ENCODE measurements at regions not wholly inside any gene's neighbourhood (a gene's known extent, or its start where the extent isn't known, plus 50 kb on each side); places are given as distances from the start of the nearest gene placed in this dataset.

DNA sequence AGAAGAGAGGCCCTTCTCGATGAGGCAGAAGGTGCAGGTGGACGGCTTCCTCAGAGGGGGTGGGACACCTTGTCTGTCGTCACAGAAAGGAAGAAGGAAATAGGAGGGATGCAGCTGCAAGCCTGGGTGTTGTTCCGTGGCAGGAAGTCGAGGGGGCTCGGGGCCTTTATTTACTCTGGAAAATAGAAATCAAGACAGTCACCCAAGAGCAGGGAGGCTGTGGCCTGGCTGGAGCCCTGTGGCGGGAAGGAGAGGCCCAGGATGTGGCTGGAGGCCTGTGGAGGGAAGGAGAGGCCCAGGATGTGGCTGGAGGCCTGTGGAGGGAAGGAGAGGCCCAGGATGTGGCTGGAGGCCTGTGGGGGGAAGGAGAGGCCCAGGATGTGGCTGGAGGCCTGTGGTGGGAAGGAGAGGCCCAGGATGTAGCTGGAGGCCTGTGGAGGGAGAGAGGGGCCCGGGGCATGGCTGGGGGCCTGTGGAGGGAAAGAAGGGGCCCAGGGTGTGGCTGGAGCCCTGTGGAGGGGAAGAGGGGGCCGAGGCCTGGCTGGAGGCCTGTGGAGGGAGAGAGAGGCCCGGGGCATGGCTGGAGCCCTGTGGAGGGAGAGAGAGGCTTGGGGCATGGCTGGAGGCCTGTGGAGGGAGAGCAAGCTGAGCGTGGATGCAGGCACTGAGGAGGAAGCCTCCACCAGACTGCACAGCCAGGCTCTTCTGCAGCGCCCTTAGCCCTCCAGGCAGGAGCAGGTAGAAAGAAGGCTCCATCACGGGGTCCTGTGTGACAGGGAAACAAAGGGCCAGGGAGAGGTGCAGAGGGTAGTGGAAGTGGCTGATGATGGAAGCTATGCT is 97.3 kb upstream of the SFMBT2 start:
- Histone ChIP-seq H3K27me3 (ENCODE audit: low read length) (no peaks in the 10 kb centered on the region), H3F3A (ENCODE audit: insufficient read depth) (no peaks in the 10 kb centered on the region), H3K79me2 (ENCODE audit: insufficient read depth, low read length) (no peaks in the 10 kb centered on the region), H3K9ac (ENCODE audit: low read length) (no peak overlapping the region), H2AFZ (ENCODE audit: low read depth, low read length, severe bottlenecking) (no peak overlapping the region), H4K20me1 (ENCODE audit: low read depth, low read length) (no peaks in the 10 kb centered on the region), H3K9me3 (ENCODE audit: insufficient read depth, low read length) (peaks cover 8% of the 10 kb centered on the region; the same call in 1 of the 2 replicates), H3K27ac (ENCODE audit: low read depth, low read length) (no peak overlapping the region), H3K36me3 (ENCODE audit: low read length) (0 out of 2 replicates have a peak, but pooled peaks cover 3% of the 10 kb centered on the region), H3K9me2 (replicated peaks; ENCODE audit: insufficient read depth, low read length) (no peaks in the 10 kb centered on the region), H3K4me3 (ENCODE audit: insufficient read depth, low read length, poor library complexity, severe bottlenecking) (no peak overlapping the region), H3K4me2 (ENCODE audit: low read depth, low read length, poor library complexity, severe bottlenecking) (no peak overlapping the region)
- no peak for TF ChIP-seq EZH2phosphoT487 (conservative IDR thresholded peaks at IDR 0.05; ENCODE audit: low read length)
- no peak for TF ChIP-seq CTCF (IDR thresholded peaks at IDR 0.05; ENCODE audit: insufficient read depth, low read length, poor library complexity, severe bottlenecking)

- H3K27ac ChIP-seq (ENCODE audit: low read depth, low read length): no peak overlapping the region
- H3K4me3 ChIP-seq (ENCODE audit: insufficient read depth, low read length, poor library complexity, severe bottlenecking): no peak overlapping the region
- no peaks in the 10 kb centered on the region for H3K27me3 ChIP-seq (ENCODE audit: low read length)
- H4K20me1 ChIP-seq (ENCODE audit: low read depth, low read length): no peaks in the 10 kb centered on the region
- no peak overlapping the region for H3K4me2 ChIP-seq (ENCODE audit: low read depth, low read length, poor library complexity, severe bottlenecking)
- H3F3A ChIP-seq (ENCODE audit: insufficient read depth): no peaks in the 10 kb centered on the region
- H3K9me2 ChIP-seq (replicated peaks; ENCODE audit: insufficient read depth, low read length): no peaks in the 10 kb centered on the region
- H3K9ac ChIP-seq (ENCODE audit: low read length): no peak overlapping the region
- TF ChIP-seq CTCF (IDR thresholded peaks at IDR 0.05; ENCODE audit: insufficient read depth, low read length, poor library complexity, severe bottlenecking) (no peak), EZH2phosphoT487 (conservative IDR thresholded peaks at IDR 0.05; ENCODE audit: low read length) (no peak)
- 0 out of 2 replicates have a peak, but pooled peaks cover 3% of the 10 kb centered on the region for H3K36me3 ChIP-seq (ENCODE audit: low read length)
- peaks cover 8% of the 10 kb centered on the region; the same call in 1 of the 2 replicates for H3K9me3 ChIP-seq (ENCODE audit: insufficient read depth, low read length)
- no peak overlapping the region for H2AFZ ChIP-seq (ENCODE audit: low read depth, low read length, severe bottlenecking)
- no peaks in the 10 kb centered on the region for H3K79me2 ChIP-seq (ENCODE audit: insufficient read depth, low read length)
Measured at GRCh38 chr10:7506571-7506970, 95.7 kb upstream of the SFMBT2 start.

GRCh38 chr10:7505196-7505595 is 94.4 kb upstream of the SFMBT2 start:
- no peak overlapping the region for H3K4me3 ChIP-seq (ENCODE audit: insufficient read depth, low read length, poor library complexity, severe bottlenecking)
- H4K20me1 ChIP-seq (ENCODE audit: low read depth, low read length): no peaks in the 10 kb centered on the region
- H3K79me2 ChIP-seq (ENCODE audit: insufficient read depth, low read length): no peaks in the 10 kb centered on the region
- H3K27me3 ChIP-seq (ENCODE audit: low read length): no peaks in the 10 kb centered on the region
- no peaks in the 10 kb centered on the region for H3F3A ChIP-seq (ENCODE audit: insufficient read depth)
- 0 out of 2 replicates have a peak, but pooled peaks cover 2% of the 10 kb centered on the region for H3K36me3 ChIP-seq (ENCODE audit: low read length)
- no peak overlapping the region for H3K9ac ChIP-seq (ENCODE audit: low read length)
- no peak overlapping the region for H3K27ac ChIP-seq (ENCODE audit: low read depth, low read length)
- no peaks in the 10 kb centered on the region for H3K9me2 ChIP-seq (replicated peaks; ENCODE audit: insufficient read depth, low read length)
- peaks cover 1% of the 10 kb centered on the region; the same call in 1 of the 2 replicates for H3K9me3 ChIP-seq (ENCODE audit: insufficient read depth, low read length)
- no peak overlapping the region for H2AFZ ChIP-seq (ENCODE audit: low read depth, low read length, severe bottlenecking)
- no peak for TF ChIP-seq CTCF (IDR thresholded peaks at IDR 0.05; ENCODE audit: insufficient read depth, low read length, poor library complexity, severe bottlenecking)
- no peak for TF ChIP-seq EZH2phosphoT487 (conservative IDR thresholded peaks at IDR 0.05; ENCODE audit: low read length)
- H3K4me2 ChIP-seq (ENCODE audit: low read depth, low read length, poor library complexity, severe bottlenecking): no peak overlapping the region
